GM21529 (cell line): ENCODE measurements at regions not wholly inside any gene's neighbourhood (a gene's known extent, or its start where the extent isn't known, plus 50 kb on each side); places are given as distances from the start of the nearest gene placed in this dataset.
"Not testable (repeated sequence)": the region's sequence is repeated elsewhere in the genome, so short reads cannot be mapped to it uniquely, and the experiment has no call there.

ENCODE experiments used
- ATAC-seq: cut with Tn5 transposase; IDR thresholded peaks from one replicate; pipeline ENCODE4 v1.9.1; 2021; ENCODE audit not compliant: unreplicated experiment

DNA sequence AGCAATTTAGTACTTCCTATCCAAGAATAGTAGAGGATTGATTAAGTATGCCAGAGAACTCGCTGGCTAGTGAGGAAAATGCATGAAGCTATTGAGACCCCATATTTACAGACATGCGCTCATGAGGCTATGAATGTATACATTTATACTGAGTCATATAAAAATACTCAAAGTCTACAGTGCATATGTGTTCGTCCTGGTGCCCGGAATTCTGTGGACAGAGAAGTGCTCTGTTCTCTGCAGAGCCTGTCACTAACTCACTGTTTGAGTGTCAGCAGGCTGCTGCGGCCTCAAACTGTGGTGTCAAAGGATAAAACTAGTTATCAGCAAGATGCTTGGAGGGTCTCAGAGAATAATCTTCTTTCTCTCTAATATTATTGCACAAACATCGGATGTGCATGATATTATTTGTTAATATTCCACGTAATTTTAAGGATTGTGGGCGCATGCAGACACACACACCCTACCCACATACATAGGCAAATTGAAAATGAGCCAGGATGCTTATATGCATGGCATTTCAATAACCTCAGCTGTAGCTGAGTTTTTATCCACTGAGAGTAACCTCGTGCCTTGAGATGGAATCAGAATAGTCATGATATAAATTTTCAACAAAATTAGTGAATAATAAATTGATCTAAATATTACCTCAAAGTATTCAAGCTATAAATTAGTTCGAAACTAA lies 50.0 kb upstream of the TSC22D2 start:
- no peak for ATAC-seq

DNA sequence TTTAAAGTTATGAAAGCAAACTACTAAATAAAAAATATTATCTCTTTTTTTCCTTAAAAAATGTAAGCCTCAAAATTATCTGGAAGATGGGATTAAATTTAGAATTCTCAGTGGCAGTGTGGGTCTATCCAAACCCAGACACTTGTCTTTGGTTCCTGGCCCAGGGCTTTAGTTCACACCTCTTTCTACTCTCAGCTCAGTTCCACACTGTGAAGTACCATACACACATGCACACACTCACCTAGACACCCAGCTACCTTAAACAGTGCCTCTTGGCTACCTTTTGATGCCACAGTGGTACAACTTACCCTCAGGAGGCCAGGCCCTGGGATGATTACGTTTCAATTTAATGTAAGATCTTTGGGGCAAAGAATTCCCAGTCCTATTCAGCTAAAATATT lies 51.0 kb upstream of the TSC22D2 start:
- no peak for ATAC-seq

DNA sequence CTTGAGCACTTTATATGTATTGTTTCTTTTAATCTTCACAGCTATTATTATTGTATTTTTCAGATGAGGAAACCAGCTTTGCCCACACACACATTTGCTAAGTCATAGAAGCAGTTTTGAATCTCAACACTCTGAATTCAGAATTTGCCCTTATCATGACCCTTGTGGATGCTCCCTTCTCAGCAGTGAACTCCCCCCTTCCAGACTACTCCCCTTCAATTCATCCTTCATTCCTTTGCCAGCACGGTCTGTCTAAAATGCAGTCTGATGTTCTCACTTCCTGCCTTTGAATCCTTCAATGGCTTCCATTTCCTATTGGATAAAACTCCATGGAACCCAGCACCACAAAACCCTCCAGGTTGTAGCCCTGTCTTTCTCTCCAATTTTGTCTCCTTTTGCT lies 52.5 kb upstream of the TSC22D2 start:
- ATAC-seq = no peak

DNA sequence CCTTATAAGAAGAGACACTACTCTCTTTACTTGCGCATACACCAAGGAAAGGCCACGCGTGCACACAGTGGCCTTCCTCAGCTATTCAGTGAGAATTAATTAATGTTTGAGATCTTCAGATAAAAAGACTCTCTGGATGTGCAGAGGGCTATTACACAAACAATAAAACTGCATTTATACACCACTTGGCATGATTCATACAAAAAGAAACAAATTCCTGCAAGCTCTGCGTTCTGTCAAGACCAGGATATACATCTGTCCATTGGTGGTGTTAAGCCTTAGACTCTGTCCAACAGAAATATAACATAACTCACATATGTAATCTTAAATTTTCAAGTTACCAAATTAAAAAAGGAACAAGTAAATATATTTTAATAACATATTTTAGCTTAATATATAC lies 55.2 kb upstream of the TSC22D2 start:
- ATAC-seq = no peak

DNA sequence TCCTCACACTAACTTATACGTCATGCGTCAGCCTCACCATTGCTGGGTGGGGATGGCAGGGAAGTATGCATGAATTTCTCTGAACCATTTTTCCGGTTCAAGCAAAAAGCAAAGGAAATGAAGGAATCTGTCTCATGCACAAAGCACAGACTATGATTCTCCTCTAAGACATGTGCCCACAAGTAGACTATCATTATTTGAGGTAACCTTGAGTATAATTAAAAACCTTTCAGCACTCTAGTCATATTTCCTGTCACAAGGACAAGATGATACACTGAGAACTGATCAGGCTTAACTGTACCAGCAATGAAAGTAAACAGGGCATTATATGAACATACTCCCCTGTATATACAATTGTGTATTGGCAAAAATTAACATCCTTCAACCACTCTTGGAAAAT lies 56.7 kb upstream of the TSC22D2 start:
- no peak for ATAC-seq

DNA sequence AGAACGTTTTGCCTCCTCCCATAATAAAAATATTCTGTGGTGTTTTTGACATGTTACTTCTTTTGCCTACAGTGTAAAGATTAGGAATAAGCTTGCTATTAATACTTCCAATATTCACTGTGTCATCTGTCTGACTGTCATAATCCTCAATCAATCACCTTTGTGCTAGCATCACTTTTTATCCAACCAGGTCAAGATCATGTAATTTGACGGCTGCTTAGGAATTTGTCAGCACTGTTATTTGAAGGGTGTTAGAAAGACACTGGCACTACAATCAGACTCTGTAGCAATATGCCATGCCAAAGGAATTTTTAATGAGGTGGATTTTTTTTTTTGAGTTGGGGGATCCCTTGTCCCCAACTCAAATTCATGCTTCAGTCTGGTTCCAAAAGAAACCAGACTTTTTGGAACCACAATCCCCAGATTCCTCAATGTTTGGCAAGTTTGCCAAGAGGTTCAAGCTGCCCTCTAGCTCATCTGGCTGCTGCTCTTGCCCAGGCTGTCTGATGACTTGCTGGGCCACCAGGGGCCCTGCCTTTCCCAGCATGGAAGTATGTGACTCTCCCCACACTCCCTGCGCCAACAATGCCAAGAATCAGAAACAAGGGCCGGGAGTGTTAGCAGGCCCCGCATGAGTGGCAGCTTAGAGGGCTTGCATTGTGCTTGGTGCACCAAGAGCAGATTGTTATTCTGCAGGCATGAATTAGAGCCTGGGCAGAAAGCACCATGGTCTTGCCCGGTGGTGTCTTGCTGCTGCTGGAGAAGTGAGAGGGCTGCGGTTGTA lies 58.6 kb upstream of the TSC22D2 start:
- ATAC-seq = no peak

DNA sequence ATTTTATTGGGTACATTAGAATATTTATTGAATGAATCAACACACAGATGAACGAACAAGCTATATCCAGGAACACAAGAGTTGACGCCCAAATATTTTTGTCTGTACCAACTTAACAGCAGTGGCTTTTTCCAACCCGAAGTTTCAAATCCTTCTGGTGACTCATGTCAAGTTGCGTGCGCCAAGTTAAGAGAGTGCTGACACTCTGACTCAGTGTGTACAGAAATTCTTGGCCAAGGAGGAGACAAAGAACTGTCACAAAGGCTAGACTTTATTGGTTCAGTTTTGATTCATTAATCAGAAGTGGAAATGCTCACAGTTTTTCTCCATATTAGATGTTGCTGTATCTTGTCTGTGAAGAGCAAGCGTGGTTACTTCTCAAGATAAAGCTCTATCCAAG lies 59.6 kb upstream of the TSC22D2 start:
- ATAC-seq = no peak

DNA sequence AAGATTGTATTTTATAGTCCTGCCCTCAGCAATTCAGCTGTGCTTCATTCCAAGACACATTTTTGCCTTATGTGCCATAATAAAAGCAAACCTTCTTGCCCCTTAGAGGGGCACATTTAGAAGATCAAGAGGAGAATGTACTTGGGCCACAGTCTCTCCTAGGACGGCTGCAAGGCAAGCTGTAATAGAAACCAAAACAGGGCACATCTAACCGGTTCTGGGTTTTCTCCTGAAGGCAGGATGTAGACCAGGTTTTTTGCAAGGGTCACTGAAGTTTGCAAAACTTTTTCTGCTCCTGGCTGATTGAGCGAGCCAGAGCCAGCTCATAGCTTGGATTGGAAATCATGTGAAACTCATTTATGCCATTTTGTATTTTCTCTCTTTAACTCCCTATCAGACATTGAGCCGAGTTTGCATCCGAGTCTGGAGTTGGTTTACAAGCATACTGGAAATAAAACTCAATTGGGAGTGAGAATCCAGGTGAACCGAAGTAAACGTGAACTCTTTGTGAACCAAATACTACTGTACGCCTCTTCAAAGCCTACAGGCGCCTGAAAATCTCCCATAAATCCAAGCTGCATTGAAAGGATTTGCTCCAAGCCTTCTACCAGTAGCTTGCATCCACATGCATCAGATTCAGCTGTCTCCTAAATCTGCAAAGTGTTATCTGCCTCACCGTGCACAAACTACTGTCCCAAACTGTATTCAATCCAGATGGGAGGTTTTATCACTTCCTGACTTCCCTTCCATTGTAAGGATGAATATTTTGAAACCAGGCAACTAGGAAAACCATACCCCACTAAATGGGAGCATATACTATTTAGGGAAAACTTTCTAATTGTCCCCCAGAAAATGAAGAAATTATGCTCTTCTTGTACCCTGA lies 60.9 kb upstream of the TSC22D2 start:
- ATAC-seq = no peak

DNA sequence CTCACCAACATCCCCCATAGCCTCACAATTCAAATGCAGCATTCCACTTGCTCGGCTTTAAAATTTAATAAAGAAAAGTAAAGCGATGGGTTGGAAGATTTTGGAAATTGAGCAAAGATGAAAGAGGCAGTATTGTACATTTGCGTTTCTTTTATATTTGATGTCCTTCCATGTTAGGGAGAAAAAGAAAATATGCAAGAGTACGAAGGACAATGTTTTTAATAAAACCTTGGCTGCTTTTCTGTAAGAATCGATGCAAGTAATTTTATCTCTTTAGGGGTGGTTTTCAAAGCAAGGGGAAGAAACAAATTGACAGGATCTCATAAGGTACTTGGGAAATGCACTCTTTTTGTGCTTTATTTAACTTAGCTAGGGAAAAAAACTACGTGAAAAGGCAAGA lies 61.8 kb upstream of the TSC22D2 start:
- ATAC-seq = no peak

DNA sequence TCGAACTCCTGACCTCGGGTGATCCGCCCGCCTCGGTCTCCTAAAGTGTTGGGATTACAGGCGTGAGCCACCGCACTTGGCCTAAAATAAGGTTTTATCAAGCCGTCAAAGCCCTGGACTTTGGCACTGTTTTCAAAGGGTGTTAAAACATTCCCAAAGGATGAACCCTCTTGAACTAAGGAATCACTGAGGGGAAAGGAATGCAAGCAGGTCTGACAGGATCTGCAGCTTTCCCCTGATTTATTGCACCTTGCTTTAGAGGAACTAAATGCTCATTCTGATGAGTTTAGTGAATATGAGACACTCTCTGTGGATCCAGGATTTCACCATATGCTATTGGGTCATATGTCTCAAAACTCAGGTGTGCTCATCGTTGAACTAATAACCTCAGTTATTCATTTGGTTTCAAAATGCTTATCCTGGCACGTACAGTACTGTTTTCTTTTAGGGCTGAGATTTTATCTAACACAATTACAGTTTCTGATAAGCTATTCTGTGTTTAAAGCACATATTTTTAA lies 63.0 kb upstream of the TSC22D2 start:
- ATAC-seq = no peak

DNA sequence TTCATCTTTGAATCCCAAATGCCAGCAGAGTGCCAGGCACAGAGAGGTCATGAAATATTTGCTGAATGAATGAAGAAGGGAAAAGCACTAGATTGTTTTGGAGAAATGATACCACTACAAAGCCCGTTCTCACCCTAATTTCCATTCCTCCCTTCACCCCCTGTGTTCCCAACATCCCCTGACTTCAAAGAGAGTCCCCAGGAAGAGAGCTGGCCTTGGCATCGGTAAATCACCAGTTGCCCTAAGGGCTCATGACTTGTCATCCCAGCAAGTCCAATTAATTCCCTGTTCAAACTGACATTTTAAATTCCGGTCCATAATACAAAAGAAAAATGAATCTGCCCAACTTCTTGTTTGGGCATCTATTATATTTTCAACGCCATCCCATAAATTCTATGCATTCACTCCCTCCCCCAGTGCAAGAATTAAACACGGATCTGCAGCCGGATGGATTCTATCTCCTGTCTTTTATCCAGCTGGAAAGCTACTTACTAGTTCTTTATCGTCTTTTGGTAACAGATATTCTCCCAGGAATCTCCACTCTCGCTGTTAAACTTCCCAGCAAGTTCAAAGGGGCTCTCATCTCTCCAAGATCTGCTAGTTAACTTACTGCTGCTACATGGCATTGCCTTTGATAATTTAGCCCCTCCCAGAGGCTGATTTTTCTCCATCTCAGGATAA lies 63.9 kb upstream of the TSC22D2 start:
- ATAC-seq = no peak

DNA sequence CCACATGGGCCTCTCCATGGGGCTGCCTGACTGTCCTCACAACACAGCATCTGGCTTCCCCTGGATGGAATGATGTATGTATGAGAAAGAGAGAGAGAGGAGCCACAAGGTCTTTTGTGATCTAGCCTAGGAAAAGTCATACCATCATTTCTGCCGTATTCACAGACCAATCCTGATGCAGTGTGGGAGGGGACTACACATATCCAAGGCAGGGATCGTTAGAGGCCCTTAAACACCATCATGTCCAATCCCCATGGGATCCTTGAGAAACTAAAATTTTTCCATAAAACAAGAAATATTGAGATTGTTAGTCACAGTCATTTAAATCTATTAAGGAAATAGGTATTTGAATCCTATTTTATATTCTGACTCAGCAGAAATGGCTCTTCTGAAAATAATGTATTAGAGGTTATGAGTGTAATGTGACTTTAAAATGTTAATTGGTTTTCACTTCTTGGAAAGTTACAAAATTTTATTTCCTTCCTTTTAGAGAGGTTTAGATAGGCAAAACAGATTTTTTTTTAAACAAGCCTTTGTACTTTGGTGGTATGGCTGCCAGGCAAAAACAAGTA lies 65.1 kb upstream of the TSC22D2 start:
- no peak for ATAC-seq

DNA sequence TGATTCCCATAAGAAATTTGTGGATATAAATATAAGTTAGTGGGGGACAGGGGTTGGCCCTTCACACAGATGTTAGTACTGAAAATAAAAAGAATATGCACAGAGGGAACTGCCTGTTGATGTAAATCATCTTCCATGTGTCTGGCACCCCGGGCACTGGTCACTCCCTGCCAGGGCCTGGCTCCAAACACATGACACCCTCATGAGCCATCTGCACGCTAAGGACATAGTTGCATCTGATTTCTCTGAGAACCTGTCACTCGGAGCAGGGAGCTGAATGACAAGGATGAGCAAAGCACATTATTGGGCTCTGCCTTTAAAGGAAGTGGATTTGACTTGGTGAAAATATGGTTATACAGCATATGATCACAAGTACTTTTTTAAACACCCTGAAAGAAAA lies 66.2 kb upstream of the TSC22D2 start:
- no peak for ATAC-seq

DNA sequence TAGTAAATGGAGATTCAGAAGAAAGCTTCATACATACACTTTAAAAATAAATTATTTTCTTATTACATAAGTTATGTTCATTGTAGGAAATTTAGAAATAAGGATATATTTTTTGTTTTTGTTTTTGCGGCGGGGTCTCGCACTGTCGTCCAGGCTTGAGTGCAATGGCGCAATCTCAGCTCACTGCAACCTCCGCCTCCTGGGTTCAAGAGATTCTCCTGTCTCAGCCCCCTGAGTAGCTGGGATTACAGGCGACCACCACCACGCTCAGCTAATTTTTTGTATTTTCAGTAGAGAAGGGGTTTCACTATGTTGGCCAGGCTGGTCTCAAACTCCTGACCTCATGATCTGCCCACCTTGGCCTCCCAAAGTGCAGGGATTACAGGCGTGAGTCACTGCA lies 71.7 kb upstream of the TSC22D2 start:
- not testable (repeated sequence) for ATAC-seq

DNA sequence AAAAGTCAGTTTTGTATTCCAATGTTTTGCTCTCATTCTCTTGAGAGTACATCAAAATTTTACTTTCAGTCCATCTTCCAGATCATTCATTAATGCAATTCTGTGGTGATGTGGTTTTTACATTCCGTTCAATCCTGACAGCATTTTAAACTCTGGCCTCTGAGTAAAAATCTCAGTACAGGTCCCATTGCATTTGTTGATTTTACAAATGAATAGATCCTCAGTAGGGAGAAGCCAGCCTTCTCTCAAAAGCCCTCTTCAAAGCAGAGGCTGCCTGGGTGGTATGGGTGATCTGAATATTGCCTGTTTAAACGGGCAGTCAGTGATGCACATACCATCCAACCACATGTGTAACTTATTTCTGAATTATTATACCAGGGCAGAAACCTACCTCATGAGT lies 72.5 kb upstream of the TSC22D2 start:
- ATAC-seq = no peak

DNA sequence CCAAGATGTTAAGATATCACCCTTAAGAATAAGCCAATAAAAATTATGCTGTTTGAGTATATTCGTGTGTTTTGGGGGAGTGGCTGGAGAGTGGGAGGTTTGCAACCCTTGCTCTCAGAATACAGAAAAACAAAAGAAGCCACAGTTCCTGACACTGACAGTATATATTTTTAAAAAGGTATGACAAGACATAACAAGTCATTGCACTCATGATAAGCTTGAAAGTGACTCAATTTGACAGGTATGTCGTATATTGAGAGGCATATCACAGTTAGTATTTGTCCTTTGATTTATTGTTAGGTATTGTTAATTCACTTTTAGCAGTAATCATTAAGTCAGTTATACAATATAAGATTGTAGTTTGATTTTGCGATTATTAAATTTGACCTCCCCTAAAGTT lies 73.1 kb upstream of the TSC22D2 start:
- ATAC-seq = no peak

DNA sequence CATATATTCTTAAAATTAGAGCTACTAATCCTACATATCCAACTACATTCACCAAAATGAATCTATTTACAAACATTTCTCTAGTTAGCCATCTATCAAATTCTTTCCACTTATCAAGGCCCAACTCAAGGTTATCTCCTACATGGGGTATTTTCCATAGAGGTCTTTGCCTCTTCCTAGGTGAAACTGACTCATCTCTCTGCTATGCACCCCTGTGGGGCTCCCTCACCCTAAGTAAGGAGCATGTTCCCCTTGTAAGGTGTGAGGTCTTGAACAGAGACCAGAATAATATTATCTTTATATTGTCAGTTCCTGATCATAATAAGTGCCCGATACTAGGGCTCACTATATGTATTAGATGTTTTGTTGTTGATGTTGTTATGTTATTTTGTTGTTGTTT lies 74.6 kb upstream of the TSC22D2 start:
- no peak for ATAC-seq

DNA sequence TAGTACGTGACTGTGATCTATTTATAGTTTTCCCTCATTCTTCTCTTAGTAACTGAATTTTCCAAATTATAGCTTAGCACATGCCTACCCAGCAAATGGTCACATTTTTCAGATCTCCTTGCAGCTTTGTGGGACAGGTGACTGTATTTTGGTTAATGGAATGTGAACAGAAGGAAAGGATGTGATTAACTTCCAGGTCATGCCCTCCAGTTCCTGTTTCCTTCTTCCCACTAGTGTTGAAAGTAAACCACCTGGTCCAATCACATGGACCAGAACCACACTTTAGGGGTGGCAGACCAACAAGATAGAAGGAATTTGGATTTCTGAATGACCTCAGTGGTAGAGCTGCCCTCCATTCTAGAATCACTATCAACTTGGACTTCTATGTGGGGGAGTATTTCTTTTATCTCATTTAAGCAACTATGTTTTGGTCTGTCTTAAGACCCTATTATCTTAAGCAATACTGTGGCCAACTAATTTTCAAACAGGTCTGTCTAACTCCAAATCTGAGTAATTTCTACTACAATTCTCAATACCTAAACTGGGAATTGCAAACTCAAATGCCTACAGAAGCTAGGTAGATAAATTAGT lies 76.0 kb upstream of the TSC22D2 start:
- no peak for ATAC-seq

DNA sequence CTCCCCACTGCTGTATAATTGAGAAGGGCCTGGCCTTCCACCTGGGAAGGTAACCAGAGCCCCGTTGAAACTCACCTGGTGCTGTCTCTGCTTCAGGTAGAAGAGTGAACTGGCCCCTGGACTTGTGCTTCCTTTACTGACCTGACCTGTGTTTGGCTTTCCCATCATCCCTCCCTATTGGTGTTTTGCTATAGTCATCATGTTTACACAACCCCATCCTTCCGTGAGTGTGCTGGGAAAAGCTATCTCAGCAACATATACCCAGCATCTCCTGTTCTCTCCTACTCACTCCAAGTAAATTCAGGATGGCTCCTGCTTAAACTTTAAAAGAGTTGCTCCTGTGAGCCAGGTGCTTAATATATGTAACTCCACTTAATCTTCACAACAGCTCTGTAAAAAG lies 77.2 kb upstream of the TSC22D2 start:
- ATAC-seq = no peak

DNA sequence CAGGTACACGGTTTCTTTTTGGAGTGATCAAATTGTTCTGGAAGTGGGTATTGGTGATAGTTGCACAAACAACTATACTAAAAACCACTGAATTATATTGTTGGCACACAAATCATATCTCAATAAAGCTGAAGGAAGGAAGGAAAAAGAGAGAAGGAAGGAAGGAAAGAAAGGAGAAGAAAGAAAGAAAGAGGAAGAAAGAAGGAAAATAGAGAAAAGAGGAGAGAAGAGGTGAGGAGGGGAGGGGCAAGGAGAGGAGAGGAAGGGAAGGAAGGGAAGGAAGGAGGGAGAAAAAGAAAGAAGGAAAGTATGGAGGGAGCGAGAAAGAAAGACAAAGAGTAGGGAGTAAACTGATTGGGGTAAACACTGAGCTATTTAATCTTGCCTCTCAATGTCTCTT lies 77.9 kb upstream of the TSC22D2 start:
- no peak for ATAC-seq
